ENCODE measurements at regions not wholly inside any gene's neighbourhood (a gene's known extent, or its start where the extent isn't known, plus 50 kb on each side); places are given as distances from the start of the nearest gene placed in this dataset.
A peak's percentile ranks its signal among the peaks of the same experiment; 100 is the strongest.

GRCh38 chr10:131698232-131698631 lies 202.6 kb upstream of the PPP2R2D start:
- no peaks in the 10 kb centered on the region for H3K9me3 ChIP-seq
- H3K4me3 ChIP-seq: no peak overlapping the region
- no peak for DNase-seq
- H3K27ac ChIP-seq: no peak overlapping the region
- no peak for TF ChIP-seq POLR2A (IDR thresholded peaks at IDR 0.05)
- no peak for TF ChIP-seq CTCF (IDR thresholded peaks at IDR 0.05)
- H3K36me3 ChIP-seq: no peaks in the 10 kb centered on the region
- H3K27me3 ChIP-seq: no peaks in the 10 kb centered on the region
- H3K4me1 ChIP-seq: no peaks in the 10 kb centered on the region

GRCh38 chr10:131698986-131699385 lies 201.8 kb upstream of the PPP2R2D start:
- H3K9me3 ChIP-seq: no peaks in the 10 kb centered on the region
- no peak for DNase-seq
- no peak for TF ChIP-seq CTCF (IDR thresholded peaks at IDR 0.05)
- H3K36me3 ChIP-seq: no peaks in the 10 kb centered on the region
- H3K4me1 ChIP-seq: no peaks in the 10 kb centered on the region
- H3K4me3 ChIP-seq: no peak overlapping the region
- no peaks in the 10 kb centered on the region for H3K27me3 ChIP-seq
- no peak overlapping the region for H3K27ac ChIP-seq

GRCh38 chr10:131700032-131700431 lies 200.8 kb upstream of the PPP2R2D start:
- Histone ChIP-seq H3K27me3 (no peaks in the 10 kb centered on the region), H3K4me1 (no peaks in the 10 kb centered on the region), H3K27ac (no peak overlapping the region), H3K36me3 (no peaks in the 10 kb centered on the region), H3K4me3 (no peak overlapping the region), H3K9me3 (no peaks in the 10 kb centered on the region)
- DNase-seq: no peak
- TF ChIP-seq POLR2A (IDR thresholded peaks at IDR 0.05) (no peak), CTCF (IDR thresholded peaks at IDR 0.05) (no peak)

GRCh38 chr10:131700506-131700905 lies 200.3 kb upstream of the PPP2R2D start:
- no peak overlapping the region for H3K4me3 ChIP-seq
- TF ChIP-seq POLR2A (IDR thresholded peaks at IDR 0.05): no peak
- no peak for TF ChIP-seq CTCF (IDR thresholded peaks at IDR 0.05)
- H3K4me1 ChIP-seq: no peaks in the 10 kb centered on the region
- no peaks in the 10 kb centered on the region for H3K27me3 ChIP-seq
- H3K27ac ChIP-seq: no peak overlapping the region
- no peak for DNase-seq
- no peaks in the 10 kb centered on the region for H3K9me3 ChIP-seq
- H3K36me3 ChIP-seq: no peaks in the 10 kb centered on the region

- Histone ChIP-seq H3K4me3 (no peak overlapping the region), H3K4me1 (no peaks in the 10 kb centered on the region), H3K27ac (no peak overlapping the region), H3K27me3 (no peaks in the 10 kb centered on the region), H3K9me3 (no peaks in the 10 kb centered on the region), H3K36me3 (no peaks in the 10 kb centered on the region)
- DNase-seq: peak in 1 of 3 donors; percentile 42
- TF ChIP-seq POLR2A (IDR thresholded peaks at IDR 0.05): no peak
- no peak for TF ChIP-seq CTCF (IDR thresholded peaks at IDR 0.05)
Observed at GRCh38 chr10:131701131-131701947, 199.5 kb upstream of the PPP2R2D start.

All from Peyer's patch (tissue), 4 donors.